ENCODE measurements at regions not wholly inside any gene's neighbourhood (a gene's known extent, or its start where the extent isn't known, plus 50 kb on each side); places are given as distances from the start of the nearest gene placed in this dataset.

GRCh38 chr18:67715567-67715966 lies 199.0 kb upstream of the DSEL start:
- DNase-seq = no peak

GRCh38 chr18:67710639-67711038 lies 194.1 kb upstream of the DSEL start:
- DNase-seq = no peak

GRCh38 chr18:67705748-67706147 lies 189.2 kb upstream of the DSEL start:
- DNase-seq = no peak

GRCh38 chr18:67695684-67696083 lies 179.2 kb upstream of the DSEL start:
- no peak for DNase-seq

GRCh38 chr18:67694787-67695186 lies 178.3 kb upstream of the DSEL start:
- no peak for DNase-seq

- no peak for DNase-seq
These were observed 176.3 kb upstream of the DSEL start for GRCh38 chr18:67692811-67693210.

- DNase-seq = no peak
These were observed 166.0 kb upstream of the DSEL start for GRCh38 chr18:67682516-67682915.

GRCh38 chr18:67677489-67677888 lies 161.0 kb upstream of the DSEL start:
- no peak for DNase-seq

GRCh38 chr18:67672716-67673115 lies 156.2 kb upstream of the DSEL start:
- no peak for DNase-seq

GRCh38 chr18:67672155-67672554 lies 155.6 kb upstream of the DSEL start:
- DNase-seq = no peak

- no peak for DNase-seq
These were observed 153.6 kb upstream of the DSEL start for GRCh38 chr18:67670024-67670543.

GRCh38 chr18:67665266-67665665 lies 148.7 kb upstream of the DSEL start:
- DNase-seq = no peak

- DNase-seq = no peak
These were observed 146.5 kb upstream of the DSEL start for GRCh38 chr18:67662996-67663395.

GRCh38 chr18:67661555-67661954 lies 145.0 kb upstream of the DSEL start:
- no peak for DNase-seq

- DNase-seq = no peak
These were observed 137.6 kb upstream of the DSEL start for GRCh38 chr18:67654101-67654500.

GRCh38 chr18:67652288-67652687 lies 135.8 kb upstream of the DSEL start:
- DNase-seq = no peak

- no peak for DNase-seq
These were observed 134.9 kb upstream of the DSEL start for GRCh38 chr18:67651438-67651837.

- no peak for DNase-seq
These were observed 134.3 kb upstream of the DSEL start for GRCh38 chr18:67650686-67651385.

GRCh38 chr18:67646890-67647289 lies 130.4 kb upstream of the DSEL start:
- no peak for DNase-seq

GRCh38 chr18:67644226-67644625 lies 127.7 kb upstream of the DSEL start:
- no peak for DNase-seq

- no peak for DNase-seq
These were observed 123.4 kb upstream of the DSEL start for GRCh38 chr18:67639872-67640271.

- DNase-seq = no peak
These were observed 120.3 kb upstream of the DSEL start for GRCh38 chr18:67636597-67637385.

GRCh38 chr18:67634631-67635338 lies 118.3 kb upstream of the DSEL start:
- no peak for DNase-seq

- DNase-seq = no peak
These were observed 117.4 kb upstream of the DSEL start for GRCh38 chr18:67633939-67634338.

Data from left hindlimb (tissue), 1 donor.